COLO668 (cell line): ENCODE measurements at regions not wholly inside any gene's neighbourhood (a gene's known extent, or its start where the extent isn't known, plus 50 kb on each side); places are given as distances from the start of the nearest gene placed in this dataset.
"Not testable (repeated sequence)": the region's sequence is repeated elsewhere in the genome, so short reads cannot be mapped to it uniquely, and the experiment has no call there.

Experiments used
- DNase-seq: peaks from one replicate; lab custom pipeline; 2025; ENCODE audit not compliant: unreplicated experiment; lab: John Stamatoyannopoulos, UW

DNA sequence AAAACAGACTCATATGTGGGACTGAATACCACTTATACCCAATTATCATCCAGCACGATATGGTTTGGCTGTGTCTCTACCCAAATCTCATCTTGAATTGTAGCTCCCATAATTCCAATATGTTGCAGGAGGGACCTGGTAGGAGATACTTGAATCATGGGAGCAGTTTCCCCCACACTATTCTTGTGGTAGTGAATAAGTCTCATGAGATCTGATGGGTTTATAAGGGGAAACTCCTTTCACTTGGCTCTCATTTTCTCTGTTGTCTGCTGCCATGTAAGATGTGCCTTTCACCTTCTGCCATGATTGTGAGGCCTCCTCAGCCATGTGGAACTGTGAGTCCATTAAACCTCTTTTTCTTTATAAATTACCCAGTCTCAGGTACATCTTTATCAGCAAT, 91.9 kb upstream of the FNDC3A start:
- not testable (repeated sequence) for DNase-seq

DNA sequence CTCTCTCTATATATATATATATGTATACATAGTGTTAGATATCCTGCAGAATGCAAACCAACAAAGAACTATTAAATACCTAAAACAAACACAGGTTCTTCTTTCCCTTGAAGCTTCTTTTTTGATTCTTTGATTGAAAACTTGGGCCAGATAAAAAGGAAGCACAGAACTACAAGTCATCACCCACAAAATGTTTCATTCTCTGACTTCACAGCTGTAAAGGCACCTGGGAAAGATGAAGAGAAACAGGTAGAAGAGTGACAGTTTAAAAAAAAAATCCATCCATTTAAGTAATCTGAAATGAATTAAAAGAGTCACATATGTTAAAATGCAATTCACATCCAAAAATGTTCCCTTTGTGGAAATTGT, 90.7 kb upstream of the FNDC3A start:
- DNase-seq: no peak

DNA sequence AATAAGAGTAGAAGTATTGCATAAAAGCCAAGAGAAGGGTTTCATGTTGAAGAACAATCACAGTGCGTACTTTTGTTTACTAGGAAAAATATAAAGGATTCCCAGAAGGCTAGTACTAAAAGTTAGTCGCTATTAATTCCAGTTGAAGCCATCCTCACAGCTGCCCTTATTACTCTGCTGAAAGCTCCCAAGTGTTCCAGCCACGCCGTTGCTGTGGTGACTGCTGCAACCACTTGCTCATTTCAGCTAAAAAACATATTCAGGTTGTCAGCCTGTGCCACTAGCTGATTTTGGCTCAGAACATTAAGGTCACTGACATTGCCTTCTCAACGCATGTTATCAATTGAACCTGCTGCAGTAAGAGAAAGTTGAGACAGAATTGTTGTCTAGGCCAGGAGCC, 87.1 kb upstream of the FNDC3A start:
- DNase-seq: no peak

DNA sequence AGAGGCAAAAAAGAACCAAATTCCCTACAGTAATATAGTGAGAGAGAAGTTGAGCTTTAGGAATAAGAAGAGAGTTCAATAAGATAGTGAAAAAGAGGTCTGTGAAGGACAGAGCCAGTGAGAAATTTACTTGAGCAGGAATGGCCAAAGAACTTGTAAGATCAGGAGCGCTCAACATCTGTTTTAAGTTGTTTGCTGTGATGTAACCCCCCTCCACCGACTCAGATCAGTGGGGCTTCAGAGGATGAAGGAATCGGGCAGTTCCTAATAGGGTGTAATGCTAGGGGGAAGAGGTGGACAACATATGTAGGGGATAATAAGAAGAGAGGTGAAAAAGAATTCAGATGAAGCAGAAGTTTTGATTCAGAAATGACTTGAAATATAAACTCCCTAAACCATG, 85.3 kb upstream of the FNDC3A start:
- DNase-seq: no peak

DNA sequence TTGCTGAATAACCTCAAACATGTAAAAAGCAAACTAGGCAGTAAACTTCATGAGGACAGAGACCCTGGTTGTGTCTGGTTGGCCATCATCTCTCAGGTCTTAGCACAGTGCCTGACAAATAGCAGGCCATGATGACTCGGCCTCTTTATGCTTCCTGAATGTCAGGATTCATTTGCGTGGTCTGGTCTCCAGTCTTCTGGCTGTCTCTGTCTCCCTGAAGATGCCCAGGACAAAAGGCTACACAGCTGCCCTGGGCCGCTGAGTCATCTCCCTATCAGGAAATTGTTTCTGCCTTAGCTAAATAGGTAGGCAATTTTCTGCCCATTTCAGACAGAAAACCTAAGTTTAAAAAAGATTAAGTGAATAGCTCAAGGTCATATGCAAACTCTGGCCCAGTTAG, 84.1 kb upstream of the FNDC3A start:
- peak; percentile 22 for DNase-seq

DNA sequence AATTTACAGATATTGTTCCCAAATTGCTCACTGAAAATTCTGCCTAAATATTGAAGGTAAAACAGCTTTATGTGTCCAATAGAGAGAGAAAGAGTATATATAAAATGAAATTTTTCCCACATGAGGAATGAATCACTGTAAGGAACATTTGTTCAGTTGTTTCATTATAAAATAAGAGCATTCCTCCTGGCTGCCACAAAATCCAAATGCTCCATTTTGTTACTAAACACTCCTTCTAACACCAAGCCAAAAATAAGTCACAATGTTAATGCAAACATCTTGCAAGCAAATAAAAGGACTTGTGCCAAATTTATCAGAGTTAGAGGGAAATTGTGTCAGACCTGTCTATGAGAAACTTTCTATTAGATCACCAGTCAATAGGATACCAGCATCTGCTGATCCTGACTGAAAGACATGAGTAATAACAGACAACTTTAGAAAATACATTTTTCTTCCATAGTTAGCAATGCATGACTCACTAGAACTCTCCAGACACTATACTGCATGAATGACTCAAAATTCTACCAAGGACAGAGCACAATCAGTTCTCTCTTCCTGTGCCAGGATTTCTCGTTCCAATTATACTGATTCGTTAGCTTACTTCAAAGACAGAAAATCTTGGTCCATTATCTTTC, 83.5 kb upstream of the FNDC3A start:
- DNase-seq: no peak

DNA sequence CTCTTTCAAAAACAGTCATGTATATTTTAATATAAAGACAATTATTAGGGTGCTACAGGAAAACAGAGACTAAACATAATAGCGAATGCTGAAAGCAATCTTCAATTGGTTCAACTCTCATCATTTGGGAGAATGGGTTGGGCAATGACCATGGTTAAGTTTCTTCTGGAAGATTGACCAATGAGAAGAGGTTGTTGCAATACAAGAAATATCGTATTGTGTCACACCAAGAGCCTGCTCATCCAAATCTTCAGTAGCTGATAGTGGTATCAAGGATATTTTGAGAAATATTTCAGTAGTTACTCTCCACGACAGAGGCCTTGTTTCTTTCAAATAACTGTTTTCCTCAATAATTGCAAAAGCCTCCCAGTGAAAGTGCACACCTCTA, 83.0 kb upstream of the FNDC3A start:
- no peak for DNase-seq

DNA sequence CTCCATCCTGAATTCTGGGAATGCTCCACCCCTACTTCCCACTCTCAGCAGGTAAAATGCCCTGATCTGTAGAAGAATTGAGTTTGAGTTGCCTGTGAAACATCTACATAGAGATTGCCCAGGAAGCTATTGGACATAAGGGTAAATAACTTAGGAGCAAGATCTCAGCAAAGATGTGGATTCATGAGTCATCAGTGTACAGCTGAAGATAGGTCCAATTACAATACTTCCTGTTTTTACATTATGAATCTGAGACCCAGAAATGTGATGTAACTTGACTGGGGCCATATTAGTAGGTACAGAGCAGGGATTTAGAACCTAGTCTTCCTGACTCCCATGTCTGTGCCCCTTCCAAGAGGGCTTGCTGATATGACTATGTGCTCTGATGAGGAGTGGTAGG, 79.4 kb upstream of the FNDC3A start:
- no peak for DNase-seq

DNA sequence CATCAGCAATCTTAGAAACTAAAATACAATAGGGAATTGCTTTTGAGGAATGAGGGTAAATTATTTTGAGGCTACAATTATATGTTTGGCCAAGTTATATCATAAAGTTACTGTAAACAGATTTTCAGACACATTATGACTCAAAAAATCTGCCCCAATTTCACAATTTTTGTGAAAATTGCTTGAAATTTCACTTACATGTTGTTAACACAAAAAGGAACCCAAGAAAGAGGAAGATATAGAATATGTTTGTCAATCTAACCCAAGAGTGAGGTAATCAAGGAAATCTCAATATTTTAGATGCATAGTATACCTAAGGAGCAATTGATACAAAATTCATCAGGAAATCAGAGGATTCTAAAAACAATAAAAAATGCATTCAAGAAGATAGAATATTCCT, 73.9 kb upstream of the FNDC3A start:
- no peak for DNase-seq

DNA sequence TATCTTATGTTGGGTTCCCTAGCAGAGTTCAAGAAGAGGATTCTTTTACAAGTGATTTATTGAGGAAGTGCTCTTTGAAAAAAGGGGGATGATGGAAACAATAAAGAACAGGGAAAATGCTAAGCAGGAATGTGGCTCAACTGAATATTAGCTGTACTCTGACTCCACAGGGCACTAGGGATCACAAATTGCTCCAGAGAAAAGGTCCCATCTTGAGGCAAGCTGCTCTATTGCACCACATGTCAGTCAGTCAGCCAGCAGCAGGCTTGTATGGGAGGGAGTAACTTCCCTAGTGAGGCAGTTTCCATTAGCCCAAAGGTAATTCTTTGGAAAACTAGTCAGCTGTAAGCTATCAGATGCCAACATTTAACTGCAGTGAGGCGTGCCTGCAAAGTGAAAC, 73.3 kb upstream of the FNDC3A start:
- no peak for DNase-seq

DNA sequence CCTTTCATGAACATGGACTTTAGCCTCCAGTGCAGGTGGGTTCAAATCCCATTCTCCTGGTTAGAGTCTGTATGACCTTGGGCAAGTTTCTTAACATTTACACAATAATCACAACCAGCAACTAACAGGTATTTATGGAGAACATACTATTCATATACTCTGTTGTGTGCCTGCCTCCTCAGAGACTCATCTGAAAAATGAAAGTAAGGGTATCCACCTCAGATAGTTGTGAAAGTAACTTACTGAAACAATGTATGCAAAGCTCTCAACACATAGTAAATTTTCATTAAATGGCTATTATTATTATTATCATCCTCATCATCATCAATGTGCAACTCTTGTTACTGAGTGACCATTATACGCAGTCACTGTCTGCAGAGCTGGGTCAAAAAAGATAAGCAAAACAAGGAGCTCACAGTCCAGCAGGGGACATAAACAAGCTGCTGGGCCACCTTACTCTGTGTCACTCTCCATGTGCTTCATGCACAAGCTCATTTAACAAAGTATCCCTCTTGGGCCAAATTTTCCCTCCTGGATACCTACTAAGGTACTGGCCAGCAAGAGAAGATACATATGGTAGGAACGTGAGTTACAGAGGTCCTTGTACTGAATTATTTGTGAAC, 70.9 kb upstream of the FNDC3A start:
- no peak for DNase-seq

DNA sequence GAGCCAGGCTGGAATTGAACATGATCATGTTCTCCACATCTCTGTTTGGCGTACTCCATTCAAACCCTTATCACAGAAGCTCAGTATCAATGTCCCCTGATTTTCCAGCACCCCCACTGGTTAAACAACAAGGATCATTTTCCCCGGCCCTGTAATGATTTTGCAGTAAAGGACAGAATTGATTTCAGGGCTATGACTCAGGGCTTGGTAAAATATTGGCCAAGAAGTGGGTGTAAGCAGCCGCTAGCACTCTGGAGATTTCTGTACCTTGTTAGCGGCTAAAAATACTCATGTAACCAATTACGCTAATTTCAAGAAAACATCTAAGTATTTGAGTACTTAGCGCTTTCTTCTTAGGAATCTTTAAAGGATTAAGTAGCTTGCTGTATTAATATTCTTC, 69.5 kb upstream of the FNDC3A start:
- DNase-seq: no peak

DNA sequence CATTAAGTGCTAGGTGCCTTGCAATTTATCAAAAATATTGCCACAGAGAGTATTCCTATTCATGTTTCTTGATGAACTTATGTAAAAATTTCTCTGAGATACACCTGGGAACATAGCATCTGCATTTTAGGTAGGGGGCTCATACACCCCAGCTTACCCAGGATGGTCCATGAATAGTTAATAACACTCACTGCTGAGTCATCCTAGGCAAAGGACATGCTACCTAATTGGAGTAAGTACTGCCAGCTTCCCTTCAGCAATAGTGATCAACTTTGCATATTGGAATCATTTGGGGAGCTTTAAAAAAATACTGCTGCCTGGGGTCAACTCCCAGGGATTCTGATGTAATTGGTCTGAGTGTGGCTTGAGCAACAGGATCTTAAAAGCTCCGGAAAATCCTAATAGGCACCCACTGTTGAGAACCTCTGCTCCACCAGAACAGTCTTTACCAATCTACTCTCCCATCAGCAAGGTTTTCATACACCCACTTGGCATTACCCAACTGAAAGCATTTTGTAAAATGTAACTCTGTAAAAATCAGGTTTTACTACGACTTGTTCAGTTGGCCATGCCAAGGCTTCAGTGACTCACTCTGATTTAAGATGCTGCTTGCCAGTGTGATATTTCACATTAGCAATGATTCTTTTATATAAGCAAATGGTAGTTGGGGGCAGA, 67.2 kb upstream of the FNDC3A start:
- no peak for DNase-seq

DNA sequence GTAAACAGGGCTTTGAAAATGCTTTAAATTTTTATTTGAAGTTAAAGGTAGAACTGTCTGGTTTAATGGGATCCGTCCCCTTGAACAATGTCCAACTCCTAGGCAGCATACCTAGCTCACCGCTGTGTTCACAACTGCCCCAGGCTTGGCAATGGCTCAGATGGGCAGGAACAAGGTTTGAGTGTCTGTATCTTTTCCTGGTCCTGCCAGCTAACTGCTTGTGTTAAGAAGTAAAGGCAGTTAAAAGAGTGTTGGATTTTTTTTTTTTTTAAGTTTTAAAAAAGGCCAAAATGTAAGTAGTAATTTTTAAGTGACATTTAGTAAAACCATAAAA, 66.7 kb upstream of the FNDC3A start:
- no peak for DNase-seq

DNA sequence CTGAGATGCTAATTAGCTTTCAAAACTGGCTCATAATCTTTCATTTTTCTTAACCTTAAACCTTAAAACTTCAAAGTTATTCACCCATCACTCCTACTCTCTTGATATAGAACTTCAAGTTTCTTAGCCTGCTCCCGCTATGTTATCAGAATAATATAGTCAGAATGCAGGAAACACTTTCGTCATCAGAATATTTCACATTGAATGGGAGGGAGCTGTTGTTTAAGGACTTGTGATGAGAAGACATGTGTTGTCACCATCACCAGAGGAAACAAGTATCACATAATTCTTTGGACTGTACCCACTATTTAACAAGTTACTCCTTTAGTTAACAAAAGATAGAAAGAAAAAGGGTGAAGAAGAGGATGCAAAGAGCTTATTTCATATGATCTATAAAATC, 65.0 kb upstream of the FNDC3A start:
- no peak for DNase-seq

DNA sequence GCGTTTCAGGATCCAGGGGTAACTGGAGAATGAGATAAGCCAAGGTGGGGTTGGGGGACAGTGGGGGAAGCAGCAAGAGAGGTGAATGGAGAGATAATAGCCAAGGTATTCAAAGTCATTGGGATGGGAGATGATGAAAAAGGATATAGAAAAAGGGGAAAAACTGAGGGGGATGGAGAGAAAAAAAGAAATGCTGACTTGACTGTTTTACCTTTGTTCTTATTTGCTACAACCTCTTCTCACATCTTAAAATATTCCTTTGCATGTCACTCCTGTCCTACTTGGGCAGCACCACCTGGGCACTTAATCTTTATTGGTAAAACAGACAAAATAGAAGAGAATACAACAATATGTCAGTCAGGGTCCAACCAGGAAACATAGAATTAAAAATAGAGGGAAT, 56.0 kb upstream of the FNDC3A start:
- no peak for DNase-seq

DNA sequence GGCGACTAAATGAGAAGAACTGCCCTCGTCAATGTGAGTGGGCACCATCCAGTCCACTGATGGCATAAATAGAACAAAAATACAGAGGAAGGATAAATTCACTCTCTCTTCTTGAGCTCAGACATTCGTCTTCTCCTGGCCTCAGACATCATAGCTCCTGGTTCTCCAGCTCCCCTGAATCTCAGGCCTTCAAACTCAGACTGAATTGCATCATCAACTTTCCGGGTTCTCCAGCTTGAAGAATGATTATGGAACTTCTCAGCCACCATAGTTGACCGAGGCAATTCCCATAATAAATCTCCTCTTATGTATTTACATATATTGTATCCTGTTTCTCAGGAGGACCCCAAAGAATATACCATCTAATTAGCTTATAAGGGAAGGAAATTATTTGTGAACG, 55.0 kb upstream of the FNDC3A start:
- DNase-seq: no peak

DNA sequence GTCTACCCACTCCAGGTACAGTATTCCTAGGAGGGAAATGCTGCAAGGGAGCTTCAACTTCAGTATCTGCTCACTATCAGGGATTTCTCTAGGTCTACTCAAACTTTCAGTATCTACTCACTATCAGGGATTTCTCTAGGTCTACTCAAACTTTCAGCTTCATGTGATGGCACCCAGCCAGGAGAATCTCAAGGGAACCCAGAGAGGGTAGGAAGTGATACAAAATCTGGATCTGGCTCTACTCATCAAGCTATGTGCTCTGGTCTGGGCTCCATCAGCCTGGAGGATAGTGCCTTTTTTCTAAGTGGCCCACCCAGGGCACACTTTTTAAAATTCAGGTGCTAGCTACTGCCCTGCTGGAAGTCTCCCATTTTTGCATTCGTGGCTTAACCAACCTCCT, 52.3 kb upstream of the FNDC3A start:
- DNase-seq: no peak

DNA sequence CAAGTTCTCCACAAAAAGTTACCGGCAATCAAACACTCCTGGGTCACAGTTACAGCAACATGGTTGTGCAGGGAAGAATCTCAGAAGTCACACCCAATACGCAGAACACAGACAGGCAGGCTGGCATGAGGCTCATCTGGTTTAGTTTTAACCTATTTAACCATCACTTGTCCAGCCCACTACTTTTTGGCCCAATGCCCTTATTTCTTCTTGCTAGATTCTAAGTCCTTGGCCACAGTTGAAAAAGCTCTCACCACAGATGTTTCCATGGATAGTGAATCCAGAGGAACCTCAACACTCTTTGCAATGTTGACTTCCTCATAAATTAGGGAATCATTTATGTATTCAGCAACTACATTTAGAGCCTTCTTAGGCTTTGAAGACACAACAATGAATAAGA, 50.7 kb upstream of the FNDC3A start:
- no peak for DNase-seq
